SIG-M5 treated with dmso at 0.1 percent for 504 hours (cell line): ENCODE measurements at regions not wholly inside any gene's neighbourhood (a gene's known extent, or its start where the extent isn't known, plus 50 kb on each side); places are given as distances from the start of the nearest gene placed in this dataset.
"Not testable (repeated sequence)": the region's sequence is repeated elsewhere in the genome, so short reads cannot be mapped to it uniquely, and the experiment has no call there.

ENCODE experiments used
- DNase-seq: peaks from one replicate; lab custom pipeline; 2025; ENCODE audit not compliant: unreplicated experiment; lab: John Stamatoyannopoulos, UW

DNA sequence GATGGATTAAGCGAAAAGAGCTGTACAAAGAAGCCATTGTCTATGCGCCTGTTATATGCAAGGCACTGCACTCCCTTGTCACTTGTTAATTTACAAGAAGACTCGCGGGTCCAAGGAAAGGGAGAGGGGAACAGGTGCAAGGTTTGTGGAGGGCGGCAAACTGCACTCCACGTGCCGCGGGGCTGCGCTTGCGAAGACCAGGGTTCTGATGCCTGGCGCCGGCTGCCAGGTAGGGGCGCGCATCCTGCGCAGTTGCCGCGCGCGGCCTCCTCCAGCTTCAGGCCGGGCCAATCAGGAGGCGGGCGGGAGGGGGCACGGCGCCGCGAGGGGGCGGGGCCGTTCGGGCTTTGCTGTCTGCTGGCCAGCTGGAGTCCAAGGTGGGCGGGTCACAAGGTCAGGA lies 140.6 kb upstream of the PALS2 start:
- no peak for DNase-seq

DNA sequence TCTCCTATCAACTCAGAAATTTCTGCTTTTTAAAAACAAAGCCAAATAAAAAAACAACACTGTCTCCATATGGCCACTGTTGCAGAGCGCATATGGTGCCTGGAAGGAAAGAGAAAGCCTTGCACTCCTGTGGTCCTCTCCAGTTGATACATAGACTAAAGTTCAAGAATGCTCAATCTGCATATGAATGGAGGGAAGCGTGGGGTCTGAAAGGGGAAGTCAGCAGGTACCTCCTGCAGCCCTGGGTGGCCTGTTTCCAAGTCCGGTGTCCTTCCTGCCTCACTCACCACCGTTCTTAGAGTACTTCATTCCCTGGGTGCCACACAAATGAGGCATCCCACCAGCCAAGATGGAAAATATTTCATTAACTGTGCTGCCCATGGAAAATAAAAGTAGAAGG lies 138.3 kb upstream of the PALS2 start:
- DNase-seq: no peak

GRCh38 chr7:24436131-24436920 lies 136.9 kb upstream of the PALS2 start:
- no peak for DNase-seq

GRCh38 chr7:24438232-24438631 lies 135.0 kb upstream of the PALS2 start:
- DNase-seq: no peak

GRCh38 chr7:24439104-24439503 lies 134.1 kb upstream of the PALS2 start:
- not testable (repeated sequence) for DNase-seq

DNA sequence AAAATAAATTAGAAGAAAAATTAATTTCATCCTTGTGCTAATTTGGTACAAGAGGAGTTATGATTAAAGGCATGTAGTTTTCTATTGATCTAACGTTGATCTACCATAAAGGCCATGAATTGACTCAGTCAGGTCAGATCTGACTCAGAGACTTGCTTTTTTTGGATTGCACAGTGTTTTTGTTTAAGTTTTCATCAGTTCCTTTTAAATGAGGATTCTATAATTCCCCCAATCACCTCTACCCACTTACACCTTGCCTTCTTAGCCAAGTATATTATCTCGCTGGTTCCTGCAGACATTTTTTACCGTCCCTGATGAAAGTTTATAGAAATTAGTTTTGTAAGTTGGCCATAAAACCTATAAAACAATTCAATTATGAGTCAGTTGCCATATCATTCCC lies 132.4 kb upstream of the PALS2 start:
- DNase-seq: no peak

- DNase-seq: no peak
Measured at GRCh38 chr7:24441314-24442027, 131.8 kb upstream of the PALS2 start.

DNA sequence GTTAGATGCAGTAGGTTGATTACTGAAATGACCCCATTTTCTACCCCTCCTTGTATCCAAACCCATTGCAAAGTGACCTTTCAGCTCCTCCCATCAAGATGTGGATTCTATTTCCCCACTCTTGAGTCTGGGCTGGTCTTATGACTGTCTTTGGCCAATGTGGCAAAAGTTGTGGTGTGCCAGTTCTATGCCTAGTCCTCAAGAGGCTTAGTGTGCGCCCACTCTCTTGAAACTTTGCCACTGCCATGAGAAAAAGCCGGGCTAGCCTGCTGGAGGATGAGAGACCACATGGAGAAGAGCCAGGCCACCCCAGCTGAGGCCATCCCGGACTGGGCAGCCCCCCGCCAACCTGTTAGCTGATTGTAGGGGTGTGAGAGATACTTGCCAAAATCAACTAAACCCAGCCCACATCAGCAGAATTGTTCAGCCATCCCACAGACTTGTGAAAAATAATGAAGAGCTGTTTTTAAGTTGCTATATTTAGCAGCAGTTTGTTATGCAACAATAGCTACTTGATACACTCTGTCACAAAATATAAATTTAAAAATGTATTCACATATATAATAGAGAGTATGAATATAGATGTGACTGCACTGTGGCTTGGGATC lies 131.0 kb upstream of the PALS2 start:
- DNase-seq: no peak

GRCh38 chr7:24444666-24445440 lies 128.4 kb upstream of the PALS2 start:
- DNase-seq: no peak

DNA sequence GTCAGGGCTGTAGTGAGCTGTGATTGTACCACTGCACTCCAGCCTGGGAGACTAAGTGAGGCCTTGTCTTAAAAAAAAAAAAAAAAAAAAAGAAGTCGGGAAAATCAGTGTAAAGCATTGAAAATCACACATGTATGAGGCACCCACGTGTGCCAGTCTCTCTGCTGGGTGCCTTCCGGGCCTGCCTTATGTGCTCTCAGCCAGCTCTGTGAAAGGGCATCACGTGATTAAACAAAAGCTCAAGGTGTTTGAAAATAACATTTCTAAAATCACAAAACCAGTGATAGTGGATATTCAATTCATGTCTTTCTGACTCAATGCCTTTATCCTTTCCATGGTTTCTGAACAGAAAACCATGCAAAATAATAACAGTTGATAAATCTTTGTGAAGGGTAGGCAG lies 125.2 kb upstream of the PALS2 start:
- no peak for DNase-seq

GRCh38 chr7:24449416-24449815 lies 123.8 kb upstream of the PALS2 start:
- not testable (repeated sequence) for DNase-seq

GRCh38 chr7:24455813-24456525 lies 117.3 kb upstream of the PALS2 start:
- DNase-seq: no peak

DNA sequence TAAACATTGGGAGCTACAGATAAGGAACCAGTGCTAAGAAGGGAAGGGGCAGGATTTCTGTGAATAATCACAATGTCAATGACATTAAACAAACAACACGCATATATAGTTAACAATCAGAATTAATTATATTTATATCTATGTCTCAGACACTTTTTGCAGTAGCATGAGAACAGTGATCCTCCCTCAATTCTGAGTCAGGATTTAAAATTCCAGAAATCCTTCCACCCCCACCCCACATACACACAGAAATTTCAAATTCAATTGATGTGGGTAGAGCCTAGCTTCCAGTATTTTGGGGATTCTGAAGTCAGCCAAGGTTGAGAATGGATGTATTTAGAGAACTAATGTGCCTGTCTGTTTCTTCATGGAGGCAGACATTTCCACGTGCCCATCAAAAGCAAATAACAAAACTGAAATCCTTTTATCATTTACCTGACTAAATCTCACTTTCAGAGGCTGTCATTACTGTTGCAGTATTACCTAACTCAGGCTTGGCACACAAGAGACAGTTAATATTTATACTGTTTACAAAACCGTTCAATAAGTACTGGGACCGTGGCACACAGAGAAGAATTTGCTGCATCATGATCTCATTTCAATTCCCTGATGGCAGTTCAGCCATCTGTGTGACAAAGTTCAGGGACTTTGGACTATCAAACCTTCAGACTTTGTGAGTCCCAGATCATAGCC lies 116.6 kb upstream of the PALS2 start:
- DNase-seq: no peak

- no peak for DNase-seq
Measured at GRCh38 chr7:24457219-24457558, 116.1 kb upstream of the PALS2 start.

- no peak for DNase-seq
Measured at GRCh38 chr7:24462117-24462516, 111.1 kb upstream of the PALS2 start.

GRCh38 chr7:24462984-24463383 lies 110.3 kb upstream of the PALS2 start:
- no peak for DNase-seq

DNA sequence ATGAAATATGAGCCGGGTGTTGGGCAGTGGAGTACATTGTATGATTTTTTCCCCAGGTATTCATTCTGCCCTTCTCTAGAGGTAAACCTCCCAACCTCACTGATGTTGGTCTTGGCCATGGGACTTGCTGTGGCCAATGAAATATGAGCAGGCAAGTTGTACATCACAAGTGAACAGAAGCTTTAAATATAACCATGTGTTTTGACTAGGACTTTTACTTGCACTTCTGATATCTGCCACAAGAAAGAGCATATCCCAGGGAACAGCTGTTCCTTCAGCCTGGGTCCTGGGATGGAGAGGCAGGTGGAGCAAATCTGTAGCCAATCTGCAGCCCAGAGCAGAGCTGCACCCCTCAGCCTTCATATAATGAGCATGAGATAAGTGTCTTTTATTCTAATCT lies 109.8 kb upstream of the PALS2 start:
- DNase-seq: no peak

- no peak for DNase-seq
Measured at GRCh38 chr7:24464861-24465260, 108.4 kb upstream of the PALS2 start.

GRCh38 chr7:24466168-24466768 lies 107.0 kb upstream of the PALS2 start:
- DNase-seq: no peak

DNA sequence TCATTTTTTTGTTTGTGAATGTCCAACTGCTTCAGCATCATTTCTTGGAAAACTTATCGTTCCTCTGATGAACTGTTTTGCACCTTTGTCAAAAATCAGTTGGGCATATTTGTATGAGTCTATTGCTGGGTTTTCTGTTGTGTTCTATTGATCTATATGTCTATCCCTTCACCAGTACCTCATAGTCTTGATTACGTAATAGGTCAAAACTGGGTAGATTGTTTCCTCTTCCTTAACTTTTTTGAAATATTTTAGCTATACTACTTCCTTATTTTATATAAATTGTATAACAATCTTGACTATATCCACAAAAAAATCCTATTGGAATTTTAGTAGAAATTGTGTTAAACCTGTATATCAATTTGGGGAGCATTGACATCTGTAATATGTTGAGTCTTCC lies 104.1 kb upstream of the PALS2 start:
- no peak for DNase-seq
